Renal pelvis (tissue), 1 donor: ENCODE measurements at regions not wholly inside any gene's neighbourhood (a gene's known extent, or its start where the extent isn't known, plus 50 kb on each side); places are given as distances from the start of the nearest gene placed in this dataset.
"Not testable (repeated sequence)": the region's sequence is repeated elsewhere in the genome, so short reads cannot be mapped to it uniquely, and the experiment has no call there.

Source experiments
- DNase-seq: peaks from one replicate; pipeline ENCODE4 v3.0.0-alpha.2; 2013

GRCh38 chr14:21825845-21826244 lies 152.2 kb upstream of the OR4E1 start:
- no peak for DNase-seq

- no peak for DNase-seq
Observed at GRCh38 chr14:21825149-21825743, 151.6 kb upstream of the OR4E1 start.

- no peak for DNase-seq
Observed at GRCh38 chr14:21822109-21822508, 148.5 kb upstream of the OR4E1 start.

- no peak for DNase-seq
Observed at GRCh38 chr14:21820631-21821030, 147.0 kb upstream of the OR4E1 start.

- DNase-seq: not testable (repeated sequence)
Observed at GRCh38 chr14:21819891-21820290, 146.3 kb upstream of the OR4E1 start.

GRCh38 chr14:21817010-21817409 lies 143.4 kb upstream of the OR4E1 start:
- not testable (repeated sequence) for DNase-seq

- no peak for DNase-seq
Observed at GRCh38 chr14:21807975-21808374, 134.4 kb upstream of the OR4E1 start.

- DNase-seq: no peak
Observed at GRCh38 chr14:21804981-21805380, 131.4 kb upstream of the OR4E1 start.

GRCh38 chr14:21802441-21802840 lies 128.8 kb upstream of the OR4E1 start:
- DNase-seq: no peak

- DNase-seq: no peak
Observed at GRCh38 chr14:21796916-21797315, 123.3 kb upstream of the OR4E1 start.

GRCh38 chr14:21795456-21795855 lies 121.8 kb upstream of the OR4E1 start:
- no peak for DNase-seq

GRCh38 chr14:21791749-21792148 lies 118.1 kb upstream of the OR4E1 start:
- no peak for DNase-seq

GRCh38 chr14:21788687-21789086 lies 115.1 kb upstream of the OR4E1 start:
- not testable (repeated sequence) for DNase-seq

GRCh38 chr14:21787242-21787641 lies 113.6 kb upstream of the OR4E1 start:
- DNase-seq: not testable (repeated sequence)

GRCh38 chr14:21781543-21781942 lies 107.9 kb upstream of the OR4E1 start:
- DNase-seq: no peak

GRCh38 chr14:21780429-21781084 lies 106.9 kb upstream of the OR4E1 start:
- DNase-seq: no peak

- DNase-seq: no peak
Observed at GRCh38 chr14:21771671-21772070, 98.1 kb upstream of the OR4E1 start.

GRCh38 chr14:21768875-21769257 lies 95.2 kb upstream of the OR4E1 start:
- DNase-seq: no peak

- no peak for DNase-seq
Observed at GRCh38 chr14:21768116-21768874, 94.7 kb upstream of the OR4E1 start.

GRCh38 chr14:21760360-21760759 lies 86.7 kb upstream of the OR4E1 start:
- not testable (repeated sequence) for DNase-seq

GRCh38 chr14:21749306-21749868 lies 75.8 kb upstream of the OR4E1 start:
- no peak for DNase-seq

GRCh38 chr14:21748869-21749303 lies 75.3 kb upstream of the OR4E1 start:
- peak; percentile 48 for DNase-seq
